ENCODE measurements at regions not wholly inside any gene's neighbourhood (a gene's known extent, or its start where the extent isn't known, plus 50 kb on each side); places are given as distances from the start of the nearest gene placed in this dataset.

GRCh38 chr20:40738976-40739375, 49.9 kb upstream of the MAFB start:
- no peaks in the 10 kb centered on the region for H3K9me3 Mint-ChIP-seq
- H3K4me3 Mint-ChIP-seq: no peak overlapping the region
- no peaks in the 10 kb centered on the region for H3K4me1 Mint-ChIP-seq
- H3K36me3 Mint-ChIP-seq: no peaks in the 10 kb centered on the region
- peaks cover 6% of the 10 kb centered on the region for H3K27me3 Mint-ChIP-seq
- no peak overlapping the region for H3K27ac Mint-ChIP-seq
- DNase-seq: no peak

- H3K4me1 Mint-ChIP-seq: no peaks in the 10 kb centered on the region
- H3K27ac Mint-ChIP-seq: no peak overlapping the region
- DNase-seq: no peak
- no peaks in the 10 kb centered on the region for H3K9me3 Mint-ChIP-seq
- no peaks in the 10 kb centered on the region for H3K36me3 Mint-ChIP-seq
- H3K27me3 Mint-ChIP-seq: peaks cover 5% of the 10 kb centered on the region
- no peak overlapping the region for H3K4me3 Mint-ChIP-seq
Observed at GRCh38 chr20:40739841-40740240, 50.8 kb upstream of the MAFB start.

- Mint-ChIP-seq H3K9me3 (no peaks in the 10 kb centered on the region), H3K4me3 (no peak overlapping the region), H3K36me3 (no peaks in the 10 kb centered on the region), H3K27me3 (no peaks in the 10 kb centered on the region), H3K27ac (no peak overlapping the region), H3K4me1 (no peaks in the 10 kb centered on the region)
- peak; percentile 32 for DNase-seq
Observed at GRCh38 chr20:40741507-40742106, 52.6 kb upstream of the MAFB start.

- no peak for DNase-seq
- H3K4me3 Mint-ChIP-seq: no peak overlapping the region
- H3K36me3 Mint-ChIP-seq: no peaks in the 10 kb centered on the region
- no peak overlapping the region for H3K27ac Mint-ChIP-seq
- no peaks in the 10 kb centered on the region for H3K9me3 Mint-ChIP-seq
- no peaks in the 10 kb centered on the region for H3K27me3 Mint-ChIP-seq
- no peaks in the 10 kb centered on the region for H3K4me1 Mint-ChIP-seq
Observed at GRCh38 chr20:40743141-40743775, 54.2 kb upstream of the MAFB start.

GRCh38 chr20:40744072-40744817, 55.2 kb upstream of the MAFB start:
- Mint-ChIP-seq H3K36me3 (no peaks in the 10 kb centered on the region), H3K9me3 (no peaks in the 10 kb centered on the region), H3K4me1 (no peaks in the 10 kb centered on the region), H3K27me3 (no peaks in the 10 kb centered on the region), H3K4me3 (no peak overlapping the region), H3K27ac (no peak overlapping the region)
- no peak for DNase-seq

- no peak for DNase-seq
- Mint-ChIP-seq H3K27me3 (no peaks in the 10 kb centered on the region), H3K4me1 (no peaks in the 10 kb centered on the region), H3K4me3 (no peak overlapping the region), H3K9me3 (no peaks in the 10 kb centered on the region), H3K27ac (no peak overlapping the region), H3K36me3 (no peaks in the 10 kb centered on the region)
Observed at GRCh38 chr20:40744818-40745175, 55.8 kb upstream of the MAFB start.

GRCh38 chr20:40746251-40746650, 57.2 kb upstream of the MAFB start:
- no peak overlapping the region for H3K4me3 Mint-ChIP-seq
- H3K36me3 Mint-ChIP-seq: no peaks in the 10 kb centered on the region
- H3K27ac Mint-ChIP-seq: no peak overlapping the region
- H3K9me3 Mint-ChIP-seq: no peaks in the 10 kb centered on the region
- DNase-seq: no peak
- no peaks in the 10 kb centered on the region for H3K27me3 Mint-ChIP-seq
- no peaks in the 10 kb centered on the region for H3K4me1 Mint-ChIP-seq

GRCh38 chr20:40748182-40748581, 59.1 kb upstream of the MAFB start:
- Mint-ChIP-seq H3K4me3 (no peak overlapping the region), H3K4me1 (no peaks in the 10 kb centered on the region), H3K27me3 (no peaks in the 10 kb centered on the region), H3K36me3 (no peaks in the 10 kb centered on the region), H3K27ac (no peak overlapping the region), H3K9me3 (no peaks in the 10 kb centered on the region)
- DNase-seq: no peak

GRCh38 chr20:40749985-40750506, 61.0 kb upstream of the MAFB start:
- no peak for DNase-seq
- Mint-ChIP-seq H3K27ac (no peak overlapping the region), H3K27me3 (no peaks in the 10 kb centered on the region), H3K4me1 (no peaks in the 10 kb centered on the region), H3K9me3 (no peaks in the 10 kb centered on the region), H3K36me3 (no peaks in the 10 kb centered on the region), H3K4me3 (no peak overlapping the region)

GRCh38 chr20:40750541-40751035, 61.6 kb upstream of the MAFB start:
- Mint-ChIP-seq H3K9me3 (no peaks in the 10 kb centered on the region), H3K36me3 (no peaks in the 10 kb centered on the region), H3K27me3 (no peaks in the 10 kb centered on the region), H3K27ac (no peak overlapping the region), H3K4me3 (no peak overlapping the region), H3K4me1 (no peaks in the 10 kb centered on the region)
- DNase-seq: no peak

GRCh38 chr20:40753472-40753871, 64.4 kb upstream of the MAFB start:
- Mint-ChIP-seq H3K36me3 (no peaks in the 10 kb centered on the region), H3K9me3 (no peaks in the 10 kb centered on the region), H3K4me1 (peaks cover 19% of the 10 kb centered on the region), H3K27ac (no peak overlapping the region), H3K4me3 (no peak overlapping the region), H3K27me3 (no peaks in the 10 kb centered on the region)
- no peak for DNase-seq

GRCh38 chr20:40754339-40754943, 65.4 kb upstream of the MAFB start:
- DNase-seq: no peak
- Mint-ChIP-seq H3K4me1 (peaks cover 19% of the 10 kb centered on the region), H3K36me3 (no peaks in the 10 kb centered on the region), H3K9me3 (no peaks in the 10 kb centered on the region), H3K27me3 (no peaks in the 10 kb centered on the region), H3K4me3 (no peak overlapping the region), H3K27ac (no peak overlapping the region)

GRCh38 chr20:40757087-40757486, 68.1 kb upstream of the MAFB start:
- H3K27ac Mint-ChIP-seq: no peak overlapping the region
- no peak overlapping the region for H3K4me3 Mint-ChIP-seq
- no peaks in the 10 kb centered on the region for H3K36me3 Mint-ChIP-seq

GRCh38 chr20:40758790-40759189, 69.8 kb upstream of the MAFB start:
- Mint-ChIP-seq H3K27ac (no peak overlapping the region), H3K27me3 (no peaks in the 10 kb centered on the region), H3K36me3 (no peaks in the 10 kb centered on the region), H3K4me1 (peaks cover 19% of the 10 kb centered on the region), H3K9me3 (no peaks in the 10 kb centered on the region), H3K4me3 (no peak overlapping the region)
- DNase-seq: no peak

More at GRCh38 chr20:40757087-40757486, 68.1 kb upstream of the MAFB start:
- DNase-seq: no peak
- no peaks in the 10 kb centered on the region for H3K27me3 Mint-ChIP-seq
- peaks cover 19% of the 10 kb centered on the region for H3K4me1 Mint-ChIP-seq
- no peaks in the 10 kb centered on the region for H3K9me3 Mint-ChIP-seq

GRCh38 chr20:40760399-40760798, 71.4 kb upstream of the MAFB start:
- H3K4me1 Mint-ChIP-seq: peaks cover 19% of the 10 kb centered on the region
- no peaks in the 10 kb centered on the region for H3K36me3 Mint-ChIP-seq
- DNase-seq: no peak
- H3K27ac Mint-ChIP-seq: no peak overlapping the region
- no peaks in the 10 kb centered on the region for H3K9me3 Mint-ChIP-seq
- no peak overlapping the region for H3K4me3 Mint-ChIP-seq
- H3K27me3 Mint-ChIP-seq: no peaks in the 10 kb centered on the region

Measured in activated naive CD8-positive, alpha-beta T cell treated with anti-CD3 and anti-CD28 coated beads for 36 hours (primary cell).